Lower leg skin (tissue), 4 donors: ENCODE measurements at regions not wholly inside any gene's neighbourhood (a gene's known extent, or its start where the extent isn't known, plus 50 kb on each side); places are given as distances from the start of the nearest gene placed in this dataset.
"Not testable (repeated sequence)": the region's sequence is repeated elsewhere in the genome, so short reads cannot be mapped to it uniquely, and the experiment has no call there.

ENCODE experiments used
- DNase-seq, 2 donors: peaks; one replicate each; pipeline ENCODE4 v3.0.0-alpha.2; 2019; ENCODE audit warnings: low spot score in 2 of 2
- H3K4me3 ChIP-seq: fragments of 200-600 bp; sonication (generic); 2 replicates; pipeline ENCODE4 v1.5.1; 2017; ENCODE audit warnings: mild to moderate bottlenecking, low read depth; ENCODE audit not compliant: poor library complexity, severe bottlenecking
- POLR2A ChIP-seq, 2 donors: fragments of 450-650 bp; IDR thresholded peaks; one replicate each; pipeline ENCODE4 v1.6.1; 2016 to 2017; ENCODE audit warnings: antibody characterized with exemption in 2 of 2, mild to moderate bottlenecking in 1 of 2, moderate library complexity in 1 of 2
- WGBS, 2 donors: methylation state at CpG; one replicate each; pipeline ENCODE4 v1.1.5; 2018; 5-methylcytosine and 5-hydroxymethylcytosine counted together
- intact Hi-C: fragments of 100-400 bp; cut with DNase I; formaldehyde crosslinking; loops from one replicate; pipeline ENCODE4 v1.15.0; 2023; ENCODE audit warnings: low total_unique reads
- TF ChIP-seq, protein P1 (sequence below), 3 donors: fragments of 450-650 bp; IDR thresholded peaks; one replicate each; pipeline ENCODE4 v1.5.1; 2016; ENCODE audit warnings: antibody characterized with exemption in 3 of 3, mild to moderate bottlenecking in 3 of 3, moderate library complexity in 2 of 3

DNA sequence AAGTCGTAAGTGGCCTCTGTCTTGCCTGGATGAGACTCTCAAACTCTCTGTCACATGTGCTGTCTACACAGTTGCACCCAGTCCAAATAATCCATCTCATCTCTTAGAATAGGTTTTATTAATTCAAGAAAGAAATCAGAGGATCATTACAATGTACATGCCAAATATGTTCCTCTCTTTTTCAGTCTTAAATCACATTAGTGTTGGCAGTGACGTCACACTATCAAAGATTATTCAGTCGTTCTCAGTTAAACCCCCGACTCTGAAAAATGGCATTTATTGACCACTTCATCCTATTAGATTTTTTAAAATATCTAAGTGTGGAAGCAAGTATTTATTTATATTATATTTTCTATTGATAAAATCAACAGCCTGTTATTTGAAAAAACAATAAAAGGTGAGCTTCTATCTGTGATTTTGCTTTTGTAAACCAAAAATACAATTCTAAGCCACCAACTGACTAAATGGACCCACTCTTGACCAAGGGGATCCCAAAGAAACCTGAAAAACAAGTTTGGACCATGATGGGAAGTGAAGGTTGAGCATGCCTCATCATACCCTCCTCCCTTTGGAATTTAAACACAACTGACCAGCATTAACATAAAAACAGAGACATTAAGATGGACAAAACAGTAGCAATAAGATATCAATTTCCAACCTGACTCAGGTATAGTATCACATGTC lies 1894.4 kb upstream of the LRRTM1 start:
- no peak for DNase-seq
- WGBS, 2 donors: 83 to 89% methylated on average over 4 of the region's 4 CpGs
- TF ChIP-seq POLR2A (IDR thresholded peaks at IDR 0.05): no peak
- TF ChIP-seq, protein P1, sequence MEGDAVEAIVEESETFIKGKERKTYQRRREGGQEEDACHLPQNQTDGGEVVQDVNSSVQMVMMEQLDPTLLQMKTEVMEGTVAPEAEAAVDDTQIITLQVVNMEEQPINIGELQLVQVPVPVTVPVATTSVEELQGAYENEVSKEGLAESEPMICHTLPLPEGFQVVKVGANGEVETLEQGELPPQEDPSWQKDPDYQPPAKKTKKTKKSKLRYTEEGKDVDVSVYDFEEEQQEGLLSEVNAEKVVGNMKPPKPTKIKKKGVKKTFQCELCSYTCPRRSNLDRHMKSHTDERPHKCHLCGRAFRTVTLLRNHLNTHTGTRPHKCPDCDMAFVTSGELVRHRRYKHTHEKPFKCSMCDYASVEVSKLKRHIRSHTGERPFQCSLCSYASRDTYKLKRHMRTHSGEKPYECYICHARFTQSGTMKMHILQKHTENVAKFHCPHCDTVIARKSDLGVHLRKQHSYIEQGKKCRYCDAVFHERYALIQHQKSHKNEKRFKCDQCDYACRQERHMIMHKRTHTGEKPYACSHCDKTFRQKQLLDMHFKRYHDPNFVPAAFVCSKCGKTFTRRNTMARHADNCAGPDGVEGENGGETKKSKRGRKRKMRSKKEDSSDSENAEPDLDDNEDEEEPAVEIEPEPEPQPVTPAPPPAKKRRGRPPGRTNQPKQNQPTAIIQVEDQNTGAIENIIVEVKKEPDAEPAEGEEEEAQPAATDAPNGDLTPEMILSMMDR (IDR thresholded peaks at IDR 0.05): no peak
- H3K4me3 ChIP-seq: no peak overlapping the region
- intact Hi-C loops: no loop called here

DNA sequence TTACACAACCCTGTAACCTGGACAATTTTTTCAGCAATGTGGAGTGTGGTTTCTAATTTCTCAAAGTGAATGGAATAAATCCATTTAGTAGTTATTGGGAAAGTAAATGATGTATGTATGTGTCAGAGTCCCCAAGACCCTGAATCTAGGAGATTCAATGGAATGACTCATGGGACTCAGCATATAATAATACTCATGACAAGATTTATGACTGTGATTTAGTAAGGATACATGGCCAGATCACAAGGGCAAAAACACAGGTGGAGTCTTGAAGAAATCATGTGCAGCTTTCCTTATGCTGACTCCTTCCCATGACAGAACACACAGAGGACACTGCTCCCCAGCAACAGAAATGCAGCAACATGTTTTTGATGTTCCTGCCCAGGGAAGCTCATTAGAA lies 1877.7 kb upstream of the LRRTM1 start:
- intact Hi-C loops: no loop called here
- TF ChIP-seq POLR2A (IDR thresholded peaks at IDR 0.05): no peak
- TF ChIP-seq, protein P1 (IDR thresholded peaks at IDR 0.05): no peak
- H3K4me3 ChIP-seq: no peak overlapping the region
- no peak for DNase-seq

DNA sequence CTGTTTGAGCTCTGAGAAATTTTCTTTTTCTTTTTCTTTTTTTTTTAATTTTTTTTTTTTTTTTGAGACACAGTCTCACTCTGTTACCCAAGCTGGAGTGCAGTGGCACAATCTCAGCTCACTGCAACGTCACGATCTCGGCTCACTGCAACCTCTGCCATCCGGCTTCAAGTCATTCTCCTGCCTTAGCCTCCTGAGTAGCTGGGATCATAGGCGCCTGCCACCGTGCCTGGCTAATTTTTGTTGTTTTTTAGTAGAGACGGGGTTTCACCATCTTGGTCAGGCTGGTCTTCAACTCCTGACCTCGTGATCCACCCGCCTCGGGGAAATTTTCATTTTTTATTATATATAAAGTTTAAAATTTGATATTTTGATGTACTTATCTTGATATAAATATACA lies 1870.7 kb upstream of the LRRTM1 start:
- H3K4me3 ChIP-seq, intact Hi-C loops: not testable (repeated sequence)
- DNase-seq: peak in 1 of 2 donors; percentile 69
- 89 to 92% methylated on average over 10 of the region's 10 CpGs for WGBS, 2 donors

DNA sequence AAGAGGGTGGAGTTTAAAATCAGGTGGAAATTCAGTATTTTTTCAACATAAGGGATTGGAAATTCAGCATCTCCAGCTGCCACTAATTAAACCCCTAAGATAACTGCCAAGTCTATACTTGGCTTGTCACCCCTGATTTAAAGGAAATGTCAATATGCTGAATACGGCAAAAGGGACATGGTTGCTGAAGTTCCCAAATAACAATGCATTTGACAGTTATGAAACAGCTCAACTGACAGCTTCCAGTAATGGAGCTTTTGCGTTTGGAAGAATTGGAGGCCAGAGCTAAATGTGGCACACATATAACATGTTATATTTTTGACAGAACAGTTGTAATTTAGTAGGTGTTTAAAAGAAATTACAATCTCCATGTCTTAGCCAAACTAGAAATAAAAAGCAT lies 1867.9 kb upstream of the LRRTM1 start:
- H3K4me3 ChIP-seq: no peak overlapping the region
- TF ChIP-seq POLR2A (IDR thresholded peaks at IDR 0.05): no peak
- TF ChIP-seq, protein P1 (IDR thresholded peaks at IDR 0.05): no peak
- DNase-seq: no peak
- WGBS, 2 donors: 34 to 53% methylated on average over 2 of the region's 2 CpGs
- intact Hi-C loops: no loop called here

DNA sequence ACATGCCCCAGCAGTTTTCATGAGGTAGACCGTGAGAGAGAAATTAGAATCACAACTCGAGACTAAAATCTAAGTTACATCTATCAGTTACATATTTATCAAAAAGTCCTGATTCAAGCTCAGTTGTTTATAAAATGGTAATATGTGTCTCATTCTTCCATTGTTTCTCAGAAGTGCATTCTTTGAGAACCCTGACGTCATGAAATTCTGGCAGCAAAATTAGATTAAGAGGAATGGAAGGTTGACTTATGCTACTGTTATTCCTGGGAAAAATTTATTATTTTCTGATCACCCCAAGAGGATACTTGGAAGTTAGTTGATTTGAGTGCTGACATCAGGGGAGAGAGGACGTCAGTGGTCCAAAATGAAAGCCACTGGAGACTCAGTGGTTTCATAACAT lies 1864.8 kb upstream of the LRRTM1 start:
- TF ChIP-seq, protein P1 (IDR thresholded peaks at IDR 0.05): no peak
- TF ChIP-seq POLR2A (IDR thresholded peaks at IDR 0.05): no peak
- intact Hi-C loops: no loop called here
- WGBS, 2 donors: 75 to 84% methylated on average over 4 of the region's 4 CpGs
- H3K4me3 ChIP-seq: no peak overlapping the region
- no peak for DNase-seq

DNA sequence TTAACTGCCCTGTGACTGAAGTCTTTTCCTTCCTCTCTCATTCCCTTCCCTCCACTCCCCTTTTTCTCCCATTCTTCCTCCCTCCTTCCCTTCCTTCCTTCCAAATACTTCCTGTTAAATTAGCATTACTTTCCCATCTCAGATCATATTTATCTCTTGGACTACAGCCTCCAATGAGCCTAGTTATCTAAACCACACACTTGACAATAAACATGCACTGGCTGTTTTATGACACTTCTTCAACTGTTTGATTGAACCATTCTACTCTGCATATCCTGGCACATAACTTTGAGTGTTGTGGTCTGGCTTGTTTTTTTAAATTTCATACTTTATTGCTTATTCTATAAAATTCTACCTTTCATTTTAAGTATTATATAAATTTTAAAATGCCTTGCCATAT lies 1860.8 kb upstream of the LRRTM1 start:
- DNase-seq: no peak
- TF ChIP-seq, protein P1 (IDR thresholded peaks at IDR 0.05): no peak
- no peak for TF ChIP-seq POLR2A (IDR thresholded peaks at IDR 0.05)
- intact Hi-C loops: no loop called here
- no peak overlapping the region for H3K4me3 ChIP-seq
